GM12874 (cell line): ENCODE measurements at regions not wholly inside any gene's neighbourhood (a gene's known extent, or its start where the extent isn't known, plus 50 kb on each side); places are given as distances from the start of the nearest gene placed in this dataset.

Source experiments
- CTCF ChIP-seq: IDR thresholded peaks from 2 replicates; pipeline ENCODE4 v1.5.1; 2011; ENCODE audit warnings: low read depth, mild to moderate bottlenecking, control low read depth, low read length, moderate library complexity; ENCODE audit not compliant: insufficient read depth

- TF ChIP-seq CTCF = no peak
Observed at GRCh38 chr12:62194616-62195015, 65.6 kb upstream of the USP15 start.

GRCh38 chr12:62196146-62196545 is 64.1 kb upstream of the USP15 start:
- TF ChIP-seq CTCF = no peak

- no peak for TF ChIP-seq CTCF
Observed at GRCh38 chr12:62205346-62205745, 54.9 kb upstream of the USP15 start.

GRCh38 chr12:62207248-62207647 is 53.0 kb upstream of the USP15 start:
- no peak for TF ChIP-seq CTCF
